Fibroblast of lung (primary cell): ENCODE measurements at regions not wholly inside any gene's neighbourhood (a gene's known extent, or its start where the extent isn't known, plus 50 kb on each side); places are given as distances from the start of the nearest gene placed in this dataset.

Experiments
- DNase-seq, 2 donors: peaks; one replicate each; pipeline versions ENCODE4 v3.0.0 to v3.0.0-alpha.2; 2010; ENCODE audit warnings: low read depth in 2 of 2
- H2AFZ ChIP-seq: 2 replicates; pipeline ENCODE4 v1.5.1; 2012; ENCODE audit warnings: low read length, control low read depth, inconsistent platforms
- H3K27ac ChIP-seq: 2 replicates; pipeline ENCODE4 v1.5.1; 2011; ENCODE audit warnings: low read length, control low read depth; ENCODE audit not compliant: insufficient read depth
- H3K27me3 ChIP-seq: 2 replicates; pipeline ENCODE4 v1.5.1; 2011; ENCODE audit warnings: mild to moderate bottlenecking, low read length; ENCODE audit not compliant: control insufficient read depth, insufficient read depth
- H3K36me3 ChIP-seq: 2 replicates; pipeline ENCODE4 v1.5.1; 2011; ENCODE audit warnings: low read length; ENCODE audit not compliant: control insufficient read depth, insufficient read depth
- H3K4me1 ChIP-seq: 2 replicates; pipeline ENCODE4 v1.5.1; 2011; ENCODE audit warnings: low read length; ENCODE audit not compliant: control insufficient read depth, insufficient read depth; ENCODE audit errors: extremely low read depth
- H3K4me2 ChIP-seq: 2 replicates; pipeline ENCODE4 v1.5.1; 2011; ENCODE audit warnings: low read length, control low read depth; ENCODE audit not compliant: insufficient read depth; ENCODE audit errors: extremely low read depth
- H3K4me3 ChIP-seq, 4 experiments: fragments of 200-600 bp in 1 of 4; sonication (generic) in 1 of 4; replicated peaks in 1 of 4; 2 replicates each; pipeline ENCODE4 v1.5.1; 2011 to 2016; ENCODE audit warnings: low read length in 4 of 4, low read depth in 3 of 4, mild to moderate bottlenecking in 3 of 4, control low read depth in 2 of 4, inconsistent platforms in 1 of 4, mixed read lengths in 1 of 4; ENCODE audit not compliant: insufficient read depth in 1 of 4; ENCODE audit errors: control extremely low read depth in 1 of 4
- H3K79me2 ChIP-seq: 2 replicates; pipeline ENCODE4 v1.5.1; 2012; ENCODE audit warnings: mild to moderate bottlenecking, low read length, inconsistent platforms; ENCODE audit not compliant: control insufficient read depth, insufficient read depth
- H3K9ac ChIP-seq: 2 replicates; pipeline ENCODE4 v1.5.1; 2011; ENCODE audit warnings: mild to moderate bottlenecking, low read length, control low read depth; ENCODE audit not compliant: insufficient read depth
- H3K9me3 ChIP-seq: 2 replicates; pipeline ENCODE4 v1.5.1; 2012; ENCODE audit warnings: low read depth, low read length; ENCODE audit not compliant: control insufficient read depth, insufficient read depth
- H4K20me1 ChIP-seq: 2 replicates; pipeline ENCODE4 v1.5.1; 2011; ENCODE audit warnings: low read length; ENCODE audit not compliant: control insufficient read depth, insufficient read depth; ENCODE audit errors: extremely low read depth
- CTCF ChIP-seq, 2 donors: IDR thresholded peaks in 1 of 2; conservative IDR thresholded peaks in 1 of 2; 1 replicate in 1 of 2; 2 replicates in 1 of 2; pipeline ENCODE4 v1.5.1; 2011 to 2012; ENCODE audit warnings: low read length in 2 of 2, control low read depth in 1 of 2, inconsistent platforms in 1 of 2, low read depth in 1 of 2, mild to moderate bottlenecking in 1 of 2
- EZH2 ChIP-seq: IDR thresholded peaks from 2 replicates; pipeline ENCODE4 v1.5.1; 2012; ENCODE audit warnings: low read length, control low read depth, mild to moderate bottlenecking; ENCODE audit errors: missing control alignments

GRCh38 chr22:27089264-27089663 is 431.9 kb downstream of the MIAT start:
- no peak for TF ChIP-seq EZH2
- no peak for TF ChIP-seq CTCF (conservative IDR thresholded peaks at IDR 0.05 in 1 of 2, IDR thresholded peaks at IDR 0.05 in 1 of 2; ENCODE audit: low read depth in 1 of 2, low read length in 2 of 2)
- Histone ChIP-seq H3K27me3 (peaks cover 44% of the 10 kb centered on the region), H2AFZ (no peak overlapping the region), H3K4me3 (no peak overlapping the region), H3K36me3 (no peaks in the 10 kb centered on the region), H4K20me1 (no peaks in the 10 kb centered on the region), H3K9me3 (no peaks in the 10 kb centered on the region), H3K4me2 (no peak overlapping the region), H3K27ac (no peak overlapping the region), H3K4me1 (no peaks in the 10 kb centered on the region), H3K9ac (no peak overlapping the region), H3K79me2 (no peaks in the 10 kb centered on the region)
- no peak for DNase-seq

- no peak overlapping the region for H3K27ac ChIP-seq
- no peaks in the 10 kb centered on the region for H3K79me2 ChIP-seq
- no peaks in the 10 kb centered on the region for H3K4me1 ChIP-seq
- no peak for DNase-seq
- no peak overlapping the region for H3K4me3 ChIP-seq
- H2AFZ ChIP-seq = no peak overlapping the region
- no peak overlapping the region for H3K9ac ChIP-seq
- H3K27me3 ChIP-seq = peaks cover 41% of the 10 kb centered on the region
- no peaks in the 10 kb centered on the region for H3K9me3 ChIP-seq
- H3K4me2 ChIP-seq = no peak overlapping the region
- H4K20me1 ChIP-seq = no peaks in the 10 kb centered on the region
- H3K36me3 ChIP-seq = no peaks in the 10 kb centered on the region
- TF ChIP-seq CTCF (conservative IDR thresholded peaks at IDR 0.05 in 1 of 2, IDR thresholded peaks at IDR 0.05 in 1 of 2; ENCODE audit: low read depth in 1 of 2, low read length in 2 of 2) (no peak), EZH2 (no peak)
Observed at GRCh38 chr22:27090611-27091011, 433.2 kb downstream of the MIAT start.

- peaks cover 30% of the 10 kb centered on the region for H3K27me3 ChIP-seq
- no peaks in the 10 kb centered on the region for H3K79me2 ChIP-seq
- H3K4me2 ChIP-seq = no peak overlapping the region
- no peaks in the 10 kb centered on the region for H3K36me3 ChIP-seq
- no peak for TF ChIP-seq CTCF (conservative IDR thresholded peaks at IDR 0.05 in 1 of 2, IDR thresholded peaks at IDR 0.05 in 1 of 2; ENCODE audit: low read depth in 1 of 2, low read length in 2 of 2)
- TF ChIP-seq EZH2 = no peak
- DNase-seq = no peak
- no peaks in the 10 kb centered on the region for H3K9me3 ChIP-seq
- H3K9ac ChIP-seq = no peak overlapping the region
- H3K27ac ChIP-seq = no peak overlapping the region
- no peak overlapping the region for H2AFZ ChIP-seq
- H3K4me3 ChIP-seq = no peak overlapping the region
- no peaks in the 10 kb centered on the region for H4K20me1 ChIP-seq
- H3K4me1 ChIP-seq = no peaks in the 10 kb centered on the region
Observed at GRCh38 chr22:27093422-27093821, 436.0 kb downstream of the MIAT start.
